NCI-H128 (cell line): ENCODE measurements at regions not wholly inside any gene's neighbourhood (a gene's known extent, or its start where the extent isn't known, plus 50 kb on each side); places are given as distances from the start of the nearest gene placed in this dataset.

Source experiments
- DNase-seq: peaks from one replicate; lab custom pipeline; 2025; ENCODE audit not compliant: unreplicated experiment; lab: John Stamatoyannopoulos, UW

GRCh38 chr5:155402927-155403640 is 389.5 kb downstream of the KIF4B start:
- DNase-seq, result no peak

- DNase-seq, result no peak
Observed at GRCh38 chr5:155406815-155407214, 393.3 kb downstream of the KIF4B start.

GRCh38 chr5:155408465-155408864 is 394.9 kb downstream of the KIF4B start:
- no peak for DNase-seq

GRCh38 chr5:155416765-155417164 is 403.2 kb downstream of the KIF4B start:
- DNase-seq, result no peak

- no peak for DNase-seq
Observed at GRCh38 chr5:155418960-155419579, 405.5 kb downstream of the KIF4B start.

- no peak for DNase-seq
Observed at GRCh38 chr5:155430192-155430591, 416.6 kb downstream of the KIF4B start.

GRCh38 chr5:155434267-155434666 is 420.7 kb downstream of the KIF4B start:
- no peak for DNase-seq

- DNase-seq, result no peak
Observed at GRCh38 chr5:155434681-155435080, 421.1 kb downstream of the KIF4B start.

GRCh38 chr5:155441849-155442248 is 428.3 kb downstream of the KIF4B start:
- DNase-seq, result no peak

GRCh38 chr5:155451106-155451505 is 437.6 kb downstream of the KIF4B start:
- DNase-seq, result no peak

- DNase-seq, result no peak
Observed at GRCh38 chr5:155455791-155456514, 442.4 kb downstream of the KIF4B start.

- DNase-seq, result no peak
Observed at GRCh38 chr5:155459889-155460500, 446.4 kb downstream of the KIF4B start.

- no peak for DNase-seq
Observed at GRCh38 chr5:155460501-155460931, 447.0 kb downstream of the KIF4B start.

- no peak for DNase-seq
Observed at GRCh38 chr5:155461304-155461703, 447.7 kb downstream of the KIF4B start.

GRCh38 chr5:155466851-155467250 is 453.3 kb downstream of the KIF4B start:
- no peak for DNase-seq

- no peak for DNase-seq
Observed at GRCh38 chr5:155471027-155471426, 457.5 kb downstream of the KIF4B start.

- no peak for DNase-seq
Observed at GRCh38 chr5:155472780-155473179, 459.2 kb downstream of the KIF4B start.

GRCh38 chr5:155475318-155475717 is 461.8 kb downstream of the KIF4B start:
- no peak for DNase-seq

- DNase-seq, result no peak
Observed at GRCh38 chr5:155480731-155481131, 467.2 kb downstream of the KIF4B start.

- DNase-seq, result no peak
Observed at GRCh38 chr5:155481182-155481581, 467.6 kb downstream of the KIF4B start.

GRCh38 chr5:155482428-155482827 is 468.9 kb downstream of the KIF4B start:
- no peak for DNase-seq

- no peak for DNase-seq
Observed at GRCh38 chr5:155485386-155485785, 471.8 kb downstream of the KIF4B start.
